H1 (cell line): ENCODE measurements at regions not wholly inside any gene's neighbourhood (a gene's known extent, or its start where the extent isn't known, plus 50 kb on each side); places are given as distances from the start of the nearest gene placed in this dataset.

Experiments used
- CTCF ChIA-PET: fragments of 300-600 bp; sonication (Branson Sonifier 250); formaldehyde crosslinking; loops from one replicate; lab custom pipeline; 2021; ENCODE audit not compliant: partially characterized antibody; lab: Charles Lee
- POLR2A ChIA-PET: fragments of 300-600 bp; sonication (Branson Sonifier 250); formaldehyde crosslinking; loops from one replicate; lab custom pipeline; 2021; ENCODE audit warnings: inconsistent platforms; ENCODE audit not compliant: partially characterized antibody; lab: Charles Lee
- DNase-seq, 2 experiments: peaks; one replicate each; pipeline versions ENCODE4 v3.0.0 to v3.0.0-alpha.2; 2010 to 2022; ENCODE audit warnings: low spot score in 2 of 2, low read depth in 1 of 2, mixed read lengths in 1 of 2
- FAIRE-seq: peaks from 2 replicates; lab custom pipeline; 2011; peaks lifted over from hg19 to GRCh38; lab: Jason Lieb, UNC
- H2AFZ ChIP-seq: 2 replicates; pipeline ENCODE4 v1.8.1; 2012; ENCODE audit warnings: low read length, inconsistent platforms
- H2AK5ac ChIP-seq: 2 replicates; pipeline ENCODE4 v1.6.1; 2013; ENCODE audit warnings: low read depth, low read length
- H2BK120ac ChIP-seq: replicated peaks from 2 replicates; pipeline ENCODE3; 2013; ENCODE audit warnings: low read depth, low read length, inconsistent platforms
- H2BK12ac ChIP-seq: 2 replicates; pipeline ENCODE4 v1.6.1; 2013; ENCODE audit warnings: low read depth, low read length
- H2BK15ac ChIP-seq: 2 replicates; pipeline ENCODE4 v1.6.1; 2013; ENCODE audit warnings: low read length
- H2BK20ac ChIP-seq: 2 replicates; pipeline ENCODE4 v1.6.1; 2013; ENCODE audit warnings: low read length
- H2BK5ac ChIP-seq: 2 replicates; pipeline ENCODE4 v1.6.1; 2013; ENCODE audit warnings: low read depth, low read length
- H3K14ac ChIP-seq: 2 replicates; pipeline ENCODE4 v1.6.1; 2013; ENCODE audit warnings: inconsistent platforms; ENCODE audit not compliant: insufficient read length
- H3K18ac ChIP-seq: 2 replicates; pipeline ENCODE4 v1.6.1; 2013; ENCODE audit warnings: low read length; ENCODE audit errors: extremely low read depth
- H3K23ac ChIP-seq: 2 replicates; pipeline ENCODE4 v1.6.1; 2013; ENCODE audit warnings: inconsistent platforms; ENCODE audit not compliant: insufficient read length
- H3K23me2 ChIP-seq: 2 replicates; pipeline ENCODE4 v1.6.1; 2013; ENCODE audit warnings: low read depth, low read length
- H3K27ac ChIP-seq: 2 replicates; pipeline ENCODE4 v1.6.1; 2011; ENCODE audit warnings: low read depth, low read length, inconsistent platforms
- H3K27me3 ChIP-seq, 4 experiments: replicated peaks in 1 of 4; 1 replicate in 1 of 4; 2 replicates in 3 of 4; pipeline versions ENCODE4 v1.6.1 to v1.8.1; 2011 to 2013; ENCODE audit warnings: low read length in 3 of 4, mild to moderate bottlenecking in 3 of 4, inconsistent platforms in 2 of 4, mixed read lengths in 2 of 4, moderate library complexity in 1 of 4; ENCODE audit not compliant: control insufficient read depth in 3 of 4, insufficient read depth in 3 of 4; ENCODE audit errors: extremely low read depth in 1 of 4
- H3K36me3 ChIP-seq, 4 experiments: 2 replicates each; pipeline versions ENCODE4 v1.6.1 to v1.8.1; 2011 to 2013; ENCODE audit warnings: mild to moderate bottlenecking in 4 of 4, low read length in 3 of 4, moderate library complexity in 2 of 4, control low read depth in 1 of 4, inconsistent platforms in 1 of 4; ENCODE audit not compliant: insufficient read depth in 4 of 4, control insufficient read depth in 2 of 4
- H3K4ac ChIP-seq: replicated peaks from 2 replicates; pipeline ENCODE3; 2013; ENCODE audit warnings: low read length, low read depth, mixed read lengths, inconsistent platforms; ENCODE audit not compliant: insufficient read length
- H3K4me1 ChIP-seq, 4 experiments: replicated peaks in 1 of 4; 1 replicate in 1 of 4; 2 replicates in 3 of 4; pipeline versions ENCODE4 v1.6.1 to v1.8.1; 2011 to 2013; ENCODE audit warnings: low read length in 3 of 4, inconsistent platforms in 2 of 4, mixed read lengths in 1 of 4; ENCODE audit not compliant: insufficient read depth in 4 of 4, control insufficient read depth in 3 of 4
- H3K4me2 ChIP-seq, 2 experiments: 2 replicates each; pipeline versions ENCODE4 v1.6.1 to v1.8.1; 2011 to 2013; ENCODE audit warnings: low read depth in 2 of 2, low read length in 2 of 2, control low read depth in 1 of 2, inconsistent platforms in 1 of 2, mild to moderate bottlenecking in 1 of 2; ENCODE audit not compliant: insufficient read depth in 1 of 2
- H3K4me3 ChIP-seq, 4 experiments: fragments of 200-600, 300-600 bp in 1 of 4; sonication (generic), shearing (Covaris generic), sonication (Bioruptor Twin) in 1 of 4; 2 replicates each; pipeline versions ENCODE4 v1.5.1 to v1.8.1; 2011 to 2016; ENCODE audit warnings: low read length in 4 of 4, low read depth in 3 of 4, control low read depth in 2 of 4, inconsistent platforms in 2 of 4, mild to moderate bottlenecking in 2 of 4, mixed read lengths in 1 of 4, moderate library complexity in 1 of 4; ENCODE audit not compliant: insufficient read depth in 2 of 4; ENCODE audit errors: extremely low read depth in 1 of 4
- H3K56ac ChIP-seq: replicated peaks from 2 replicates; pipeline ENCODE3; 2013; ENCODE audit warnings: low read depth, mild to moderate bottlenecking, mixed read lengths, low read length, inconsistent platforms; ENCODE audit not compliant: insufficient read length
- H3K79me1 ChIP-seq: 2 replicates; pipeline ENCODE4 v1.6.1; 2013; ENCODE audit warnings: low read depth, low read length, control low read depth
- H3K79me2 ChIP-seq, 2 experiments: 2 replicates each; pipeline versions ENCODE4 v1.6.1 to v1.8.1; 2012 to 2013; ENCODE audit warnings: low read length in 2 of 2, mild to moderate bottlenecking in 2 of 2, inconsistent platforms in 1 of 2; ENCODE audit not compliant: insufficient read depth in 2 of 2, control insufficient read depth in 1 of 2
- H3K9ac ChIP-seq, 4 experiments: replicated peaks in 1 of 4; 1 replicate in 1 of 4; 2 replicates in 3 of 4; pipeline versions ENCODE4 v1.6.1 to v1.8.1; 2011 to 2013; ENCODE audit warnings: low read depth in 3 of 4, low read length in 3 of 4, control low read depth in 2 of 4, mild to moderate bottlenecking in 2 of 4, moderate library complexity in 2 of 4, inconsistent platforms in 1 of 4; ENCODE audit errors: extremely low read depth in 1 of 4
- H3K9me3 ChIP-seq, 2 experiments: 2 replicates each; pipeline versions ENCODE4 v1.6.1 to v1.8.1; 2012 to 2013; ENCODE audit warnings: mild to moderate bottlenecking in 2 of 2, moderate library complexity in 2 of 2, control low read depth in 1 of 2, inconsistent platforms in 1 of 2, low read depth in 1 of 2, low read length in 1 of 2, mixed read lengths in 1 of 2; ENCODE audit not compliant: insufficient read depth in 2 of 2
- H4K20me1 ChIP-seq, 2 experiments: replicated peaks in 1 of 2; 2 replicates each; pipeline versions ENCODE3 to v1.8.1; 2011 to 2013; ENCODE audit warnings: inconsistent platforms in 2 of 2, low read length in 2 of 2, mild to moderate bottlenecking in 1 of 2; ENCODE audit not compliant: insufficient read depth in 2 of 2, control insufficient read depth in 1 of 2
- H4K5ac ChIP-seq: 2 replicates; pipeline ENCODE4 v1.6.1; 2013; ENCODE audit warnings: low read length, low read depth, mixed read lengths, inconsistent platforms; ENCODE audit not compliant: insufficient read length
- H4K8ac ChIP-seq: 2 replicates; pipeline ENCODE4 v1.8.0; 2013; ENCODE audit warnings: mild to moderate bottlenecking, moderate library complexity, low read length, inconsistent platforms; ENCODE audit not compliant: insufficient read depth; ENCODE audit errors: extremely low read depth
- H4K91ac ChIP-seq: replicated peaks from 2 replicates; pipeline ENCODE3; 2013; ENCODE audit warnings: low read length, mixed read lengths, inconsistent platforms; ENCODE audit not compliant: insufficient read length
- CTCF ChIP-seq, 3 experiments: IDR thresholded peaks; 1 replicate in 2 of 3; 2 replicates in 1 of 3; pipeline versions ENCODE4 v1.5.1 to v1.6.1; 2011; ENCODE audit warnings: low read length in 3 of 3, mild to moderate bottlenecking in 3 of 3, inconsistent platforms in 2 of 3, low read depth in 1 of 3, moderate library complexity in 1 of 3; ENCODE audit not compliant: insufficient read depth in 1 of 3; ENCODE audit errors: control extremely low read depth in 1 of 3
- E2F6 ChIP-seq: IDR thresholded peaks from 2 replicates; pipeline ENCODE4 v1.6.1; 2012; ENCODE audit warnings: inconsistent platforms
- EZH2 ChIP-seq: fragments of 200-600 bp; sonication (generic); IDR thresholded peaks from 2 replicates; pipeline ENCODE4 v1.7.1; 2012; ENCODE audit warnings: low read depth, mild to moderate bottlenecking, moderate library complexity, low read length, inconsistent platforms; ENCODE audit not compliant: severe bottlenecking
- KDM5A ChIP-seq: fragments of 200-600 bp; IDR thresholded peaks from 2 replicates; pipeline ENCODE4 v1.7.1; 2012; ENCODE audit warnings: mild to moderate bottlenecking, low read length, inconsistent platforms, mixed read lengths
- MAX ChIP-seq: IDR thresholded peaks from 2 replicates; pipeline ENCODE4 v1.6.1; 2012; ENCODE audit warnings: inconsistent platforms
- RFX5 ChIP-seq: IDR thresholded peaks from 2 replicates; pipeline ENCODE4 v1.6.1; 2011; ENCODE audit warnings: low read depth, low read length, improper control_type of control experiment, borderline replicate concordance
- SIRT6 ChIP-seq: IDR thresholded peaks from one replicate; pipeline ENCODE4 v1.7.1; 2012; ENCODE audit warnings: low read length, inconsistent platforms
- TAF7 ChIP-seq: optimal IDR thresholded peaks from 2 replicates; pipeline ENCODE3; 2011; ENCODE audit warnings: low read depth, mild to moderate bottlenecking, inconsistent platforms, low read length, moderate library complexity, borderline replicate concordance
- USF2 ChIP-seq: IDR thresholded peaks from 2 replicates; pipeline ENCODE4 v1.6.1; 2011; ENCODE audit warnings: low read length, improper control_type of control experiment
- WGBS, 2 experiments: shearing (Covaris generic) in 1 of 2; methylation state at CpG; one replicate each; pipeline versions ENCODE4 v1.1.6 to v1.1.7; 2013 to 2015; ENCODE audit warnings: low lambda C conversion rate in 2 of 2, mixed read lengths in 2 of 2, inconsistent platforms in 1 of 2, low coverage in 1 of 2, missing lambda C conversion rate in 1 of 2; ENCODE audit not compliant: insufficient replicate concordance in 2 of 2, insufficient coverage in 1 of 2, insufficient read length in 1 of 2; ENCODE audit errors: extremely low coverage in 1 of 2, missing lambda C conversion rate in 1 of 2; 5-methylcytosine and 5-hydroxymethylcytosine counted together

GRCh38 chr1:244256086-244256676 lies 195.5 kb downstream of the ADSS2 start:
- H4K91ac ChIP-seq, result no peak overlapping the region
- H3K18ac ChIP-seq, result no peak overlapping the region
- H2BK12ac ChIP-seq, result no peak overlapping the region
- H2AK5ac ChIP-seq, result no peak overlapping the region
- no peak overlapping the region for H4K5ac ChIP-seq
- H4K8ac ChIP-seq, result no peak overlapping the region
- no peak overlapping the region for H3K14ac ChIP-seq
- no peaks in the 10 kb centered on the region for H3K4me1 ChIP-seq
- no peaks in the 10 kb centered on the region for H3K27me3 ChIP-seq
- H2BK120ac ChIP-seq, result no peak overlapping the region
- CTCF ChIA-PET, result interaction anchor here (1.2 to 1.3 kb wide), 2 partner anchors 11 to 171 kb away, joined by 3 read pairs; no protein-coding TSS in a partner anchor
- H2BK5ac ChIP-seq, result no peak overlapping the region
- H3K27ac ChIP-seq, result no peak overlapping the region
- no peak overlapping the region for H3K9ac ChIP-seq
- no peak overlapping the region for H3K23ac ChIP-seq
- H3K56ac ChIP-seq, result no peak overlapping the region
- H2AFZ ChIP-seq, result peak overlapping the region; percentile 95
- no peaks in the 10 kb centered on the region for H3K79me2 ChIP-seq
- FAIRE-seq (no peak), DNase-seq (no peak)
- no peaks in the 10 kb centered on the region for H3K9me3 ChIP-seq
- H3K23me2 ChIP-seq, result no peaks in the 10 kb centered on the region
- H3K79me1 ChIP-seq, result no peaks in the 10 kb centered on the region
- no peaks in the 10 kb centered on the region for H4K20me1 ChIP-seq
- H2BK20ac ChIP-seq, result no peak overlapping the region
- H3K36me3 ChIP-seq, result no peaks in the 10 kb centered on the region
- H2BK15ac ChIP-seq, result no peak overlapping the region
- H3K4ac ChIP-seq, result no peak overlapping the region
- H3K4me3 ChIP-seq, result no peak overlapping the region
- POLR2A ChIA-PET, result no interaction called here
- no peak overlapping the region for H3K4me2 ChIP-seq
- WGBS, 2 experiments, result 86% methylated on average over 13 of the region's 13 CpGs; no CpG with 5 or more reads in 1 of the 2 experiments
- TF ChIP-seq RFX5, result no peak
- TF ChIP-seq MAX, result no peak
- TF ChIP-seq E2F6, result no peak
- TF ChIP-seq EZH2, result no peak
- no peak for TF ChIP-seq KDM5A
- no peak for TF ChIP-seq SIRT6
- TF ChIP-seq TAF7, result no peak
- no peak for TF ChIP-seq USF2
- TF ChIP-seq CTCF (IDR thresholded peaks at IDR 0.05; ENCODE audit: control extremely low read depth in 1 of 3, insufficient read depth in 1 of 3, low read depth in 1 of 3, low read length in 3 of 3), result no peak
